Kidney (tissue), 13 donors: ENCODE measurements at regions not wholly inside any gene's neighbourhood (a gene's known extent, or its start where the extent isn't known, plus 50 kb on each side); places are given as distances from the start of the nearest gene placed in this dataset.

Experiments used
- DNase-seq, 5 donors: peaks; one replicate each; pipeline ENCODE4 v3.0.0-alpha.2; 2013 to 2020
- FAIRE-seq: peaks from 2 replicates; lab custom pipeline; 2012; peaks lifted over from hg19 to GRCh38; lab: Jason Lieb, UNC
- H3K27ac ChIP-seq, 2 donors: one replicate each; pipeline ENCODE4 v1.7.0; 2013; ENCODE audit warnings: low read depth in 2 of 2, low read length in 2 of 2, inconsistent platforms in 1 of 2
- H3K27me3 ChIP-seq: one replicate; pipeline ENCODE4 v1.7.1; 2013; ENCODE audit warnings: low read length, inconsistent platforms; ENCODE audit not compliant: control insufficient read depth, insufficient read depth
- H3K36me3 ChIP-seq, 3 donors: one replicate each; pipeline versions ENCODE4 v1.7.0 to v1.7.1; 2013; ENCODE audit warnings: low read length in 3 of 3, control low read depth in 1 of 3, inconsistent platforms in 1 of 3; ENCODE audit not compliant: insufficient read depth in 3 of 3, control insufficient read depth in 2 of 3
- H3K4me1 ChIP-seq, 3 donors: one replicate each; pipeline versions ENCODE4 v1.7.0 to v1.7.1; 2013; ENCODE audit warnings: low read length in 3 of 3, inconsistent platforms in 1 of 3, low read depth in 1 of 3; ENCODE audit not compliant: control insufficient read depth in 2 of 3, insufficient read depth in 2 of 3
- H3K4me3 ChIP-seq, 3 donors: one replicate each; pipeline versions ENCODE4 v1.7.0 to v1.8.1; 2013; ENCODE audit warnings: low read length in 3 of 3, control low read depth in 1 of 3, inconsistent platforms in 1 of 3
- H3K9ac ChIP-seq, 3 donors: one replicate each; pipeline versions ENCODE4 v1.7.0 to v1.7.1; 2013; ENCODE audit warnings: low read length in 3 of 3, control low read depth in 1 of 3, inconsistent platforms in 1 of 3
- H3K9me3 ChIP-seq, 3 donors: one replicate each; pipeline versions ENCODE4 v1.7.0 to v1.7.1; 2013; ENCODE audit warnings: low read length in 3 of 3, control low read depth in 1 of 3, inconsistent platforms in 1 of 3; ENCODE audit not compliant: control insufficient read depth in 2 of 3, insufficient read depth in 1 of 3
- CTCF ChIP-seq: IDR thresholded peaks from 3 replicates; pipeline ENCODE4 v1.5.1; 2012; ENCODE audit warnings: mild to moderate bottlenecking, moderate library complexity, borderline replicate concordance; ENCODE audit not compliant: insufficient read depth; ENCODE audit errors: extremely low read depth
- intact Hi-C: fragments of 100-400 bp; cut with DNase I; formaldehyde crosslinking; loops from one replicate; pipeline ENCODE4 v1.11.1; 2022
- donor health status: control.
- donor health status: control.
- donor health status: control.
- donor health status: control.
- donor health status: control.
- donor health status: DM: yes; HTN: yes; CAD: no.
- donor health status: Normal renal cell carcinoma (clear cell type).

- H3K27ac ChIP-seq: no peak overlapping the region
- no peaks in the 10 kb centered on the region for H3K27me3 ChIP-seq
- no peak overlapping the region for H3K4me3 ChIP-seq
- no peaks in the 10 kb centered on the region for H3K4me1 ChIP-seq
- FAIRE-seq (no peak), DNase-seq (no peak)
- no peak for TF ChIP-seq CTCF
- intact Hi-C loops: no loop called here
- H3K9ac ChIP-seq: no peak overlapping the region
- no peaks in the 10 kb centered on the region for H3K36me3 ChIP-seq
- no peaks in the 10 kb centered on the region for H3K9me3 ChIP-seq
These were observed 333.0 kb downstream of the RFPL4B start for GRCh38 chr6:112680091-112680490.

GRCh38 chr6:112682071-112682470, 334.9 kb downstream of the RFPL4B start:
- TF ChIP-seq CTCF: no peak
- Histone ChIP-seq H3K9ac (no peak overlapping the region), H3K4me3 (no peak overlapping the region), H3K27me3 (no peaks in the 10 kb centered on the region), H3K36me3 (no peaks in the 10 kb centered on the region), H3K4me1 (no peaks in the 10 kb centered on the region), H3K9me3 (no peaks in the 10 kb centered on the region), H3K27ac (no peak overlapping the region)
- intact Hi-C loops: no loop called here
- no peak for FAIRE-seq
- DNase-seq: no peak

- no peak for FAIRE-seq
- intact Hi-C loops: no loop called here
These were observed 336.0 kb downstream of the RFPL4B start for GRCh38 chr6:112683106-112683505.

More at GRCh38 chr6:112683106-112683505, 336.0 kb downstream of the RFPL4B start:
- TF ChIP-seq CTCF: no peak
- Histone ChIP-seq H3K9ac (no peak overlapping the region), H3K4me1 (no peaks in the 10 kb centered on the region), H3K27ac (no peak overlapping the region), H3K9me3 (no peaks in the 10 kb centered on the region), H3K4me3 (no peak overlapping the region), H3K27me3 (no peaks in the 10 kb centered on the region), H3K36me3 (no peaks in the 10 kb centered on the region)
- no peak for DNase-seq
